Esophagus squamous epithelium (tissue), 5 donors: ENCODE measurements at regions not wholly inside any gene's neighbourhood (a gene's known extent, or its start where the extent isn't known, plus 50 kb on each side); places are given as distances from the start of the nearest gene placed in this dataset.

ENCODE experiments used
- DNase-seq: peaks from one replicate; lab custom pipeline; 2025; lab: John Stamatoyannopoulos, UW
- H3K27ac ChIP-seq, 4 donors: fragments of 200-600 bp; sonication (generic); one replicate each; pipeline ENCODE4 v1.5.1; 2016 to 2019; ENCODE audit warnings: mild to moderate bottlenecking in 1 of 4
- H3K27me3 ChIP-seq, 4 donors: fragments of 200-600 bp; sonication (generic); 1 replicate in 3 of 4; 2 replicates in 1 of 4; pipeline versions ENCODE4 v1.5.1 to v1.6.0; 2017 to 2021; ENCODE audit warnings: antibody characterized with exemption in 1 of 4
- H3K36me3 ChIP-seq, 3 donors: fragments of 200-600 bp; sonication (generic); one replicate each; pipeline ENCODE4 v1.5.1; 2016 to 2019
- H3K4me1 ChIP-seq, 3 donors: fragments of 200-600 bp; sonication (generic); one replicate each; pipeline ENCODE4 v1.5.1; 2017 to 2019
- H3K4me3 ChIP-seq, 4 donors: fragments of 200-600 bp; sonication (generic); 1 replicate in 3 of 4; 2 replicates in 1 of 4; pipeline ENCODE4 v1.5.1; 2016 to 2019; ENCODE audit warnings: mild to moderate bottlenecking in 2 of 4, moderate library complexity in 1 of 4
- H3K9me3 ChIP-seq, 3 donors: fragments of 200-600 bp; sonication (generic); one replicate each; pipeline ENCODE4 v1.5.1; 2016 to 2019
- POLR2A ChIP-seq, 4 donors: fragments of 450-650 bp; IDR thresholded peaks; one replicate each; pipeline ENCODE4 v1.6.1; 2017; ENCODE audit warnings: antibody characterized with exemption in 4 of 4, mild to moderate bottlenecking in 4 of 4, moderate library complexity in 3 of 4
- WGBS, 2 donors: methylation state at CpG; one replicate each; pipeline ENCODE4 v1.1.5; 2018; 5-methylcytosine and 5-hydroxymethylcytosine counted together
- intact Hi-C: fragments of 100-400 bp; cut with DNase I; formaldehyde crosslinking; loops from one replicate; pipeline ENCODE4 v1.15.0; 2022
- TF ChIP-seq, protein P1 (sequence below), 6 experiments: fragments of 450-650 bp in 4 of 6; fragments of 200-600 bp in 2 of 6; sonication (generic) in 2 of 6; IDR thresholded peaks; one replicate each; pipeline ENCODE4 v1.5.1; 2016 to 2019; ENCODE audit warnings: antibody characterized with exemption in 6 of 6, mild to moderate bottlenecking in 4 of 6, moderate library complexity in 4 of 6
- donor health status: DM: yes; HTN: yes; CAD: no.

DNA sequence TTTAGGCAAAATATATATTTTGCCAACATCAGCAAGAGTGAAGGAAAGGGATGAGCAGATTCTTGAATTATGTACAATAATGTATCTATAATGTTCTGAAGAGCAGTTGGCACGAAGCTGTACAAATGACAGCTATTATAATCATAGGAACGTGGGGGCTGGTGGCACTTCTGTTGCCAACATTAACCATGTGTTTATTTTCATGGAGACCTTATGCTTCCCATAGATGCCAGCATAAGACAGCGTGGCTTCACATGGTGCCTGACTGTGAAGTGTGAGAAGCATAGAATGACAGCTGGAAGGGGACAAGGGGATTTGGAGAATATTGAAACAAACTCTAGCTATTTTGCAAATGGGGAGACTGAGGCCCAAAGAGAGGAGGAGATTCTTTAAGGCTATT, 52.6 kb upstream of the ATP10B start:
- no peaks in the 10 kb centered on the region for H3K36me3 ChIP-seq
- 41 to 66% methylated on average over 3 of the region's 3 CpGs for WGBS, 2 donors
- H3K27me3 ChIP-seq: no peaks in the 10 kb centered on the region
- no peaks in the 10 kb centered on the region for H3K9me3 ChIP-seq
- TF ChIP-seq POLR2A (IDR thresholded peaks at IDR 0.05): no peak
- TF ChIP-seq, protein P1, sequence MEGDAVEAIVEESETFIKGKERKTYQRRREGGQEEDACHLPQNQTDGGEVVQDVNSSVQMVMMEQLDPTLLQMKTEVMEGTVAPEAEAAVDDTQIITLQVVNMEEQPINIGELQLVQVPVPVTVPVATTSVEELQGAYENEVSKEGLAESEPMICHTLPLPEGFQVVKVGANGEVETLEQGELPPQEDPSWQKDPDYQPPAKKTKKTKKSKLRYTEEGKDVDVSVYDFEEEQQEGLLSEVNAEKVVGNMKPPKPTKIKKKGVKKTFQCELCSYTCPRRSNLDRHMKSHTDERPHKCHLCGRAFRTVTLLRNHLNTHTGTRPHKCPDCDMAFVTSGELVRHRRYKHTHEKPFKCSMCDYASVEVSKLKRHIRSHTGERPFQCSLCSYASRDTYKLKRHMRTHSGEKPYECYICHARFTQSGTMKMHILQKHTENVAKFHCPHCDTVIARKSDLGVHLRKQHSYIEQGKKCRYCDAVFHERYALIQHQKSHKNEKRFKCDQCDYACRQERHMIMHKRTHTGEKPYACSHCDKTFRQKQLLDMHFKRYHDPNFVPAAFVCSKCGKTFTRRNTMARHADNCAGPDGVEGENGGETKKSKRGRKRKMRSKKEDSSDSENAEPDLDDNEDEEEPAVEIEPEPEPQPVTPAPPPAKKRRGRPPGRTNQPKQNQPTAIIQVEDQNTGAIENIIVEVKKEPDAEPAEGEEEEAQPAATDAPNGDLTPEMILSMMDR (IDR thresholded peaks at IDR 0.05): no peak
- intact Hi-C loops: no loop called here
- peaks cover 0 to 8% (median 0%) of the 10 kb centered on the region in 3 donors for H3K4me1 ChIP-seq
- no peak overlapping the region for H3K4me3 ChIP-seq
- no peak for DNase-seq
- no peak overlapping the region for H3K27ac ChIP-seq

DNA sequence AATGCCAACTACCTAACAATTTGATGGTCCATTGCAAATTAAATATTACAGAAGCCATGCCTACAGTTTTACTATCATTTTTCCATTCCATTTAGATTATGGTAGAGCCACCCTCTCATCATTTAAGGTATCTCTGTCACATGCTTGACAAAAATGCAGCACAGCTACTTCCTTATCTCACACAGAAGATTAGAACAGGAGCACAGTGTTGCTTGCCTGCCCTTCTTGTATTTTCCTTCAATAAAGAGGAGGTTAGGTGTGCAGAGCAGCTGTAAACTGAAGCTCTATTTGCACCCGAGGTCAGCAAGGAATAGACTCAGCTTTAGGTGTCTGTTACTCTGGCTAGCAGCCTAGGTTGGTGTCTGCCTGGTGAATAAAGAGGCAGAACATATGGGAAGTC, 51.5 kb upstream of the ATP10B start:
- DNase-seq: no peak
- H3K36me3 ChIP-seq: no peaks in the 10 kb centered on the region
- H3K27ac ChIP-seq: peak overlapping the region in 1 of 4 donors; percentile 17
- intact Hi-C loops: no loop called here
- no peaks in the 10 kb centered on the region for H3K27me3 ChIP-seq
- peaks cover 0 to 8% (median 0%) of the 10 kb centered on the region in 3 donors for H3K4me1 ChIP-seq
- H3K4me3 ChIP-seq: no peak overlapping the region
- 38% methylated on average over 1 of the region's 1 CpG; no CpG with 5 or more reads in 1 of the 2 donors for WGBS, 2 donors
- TF ChIP-seq, protein P1 (IDR thresholded peaks at IDR 0.05): no peak
- no peak for TF ChIP-seq POLR2A (IDR thresholded peaks at IDR 0.05)
- no peaks in the 10 kb centered on the region for H3K9me3 ChIP-seq

DNA sequence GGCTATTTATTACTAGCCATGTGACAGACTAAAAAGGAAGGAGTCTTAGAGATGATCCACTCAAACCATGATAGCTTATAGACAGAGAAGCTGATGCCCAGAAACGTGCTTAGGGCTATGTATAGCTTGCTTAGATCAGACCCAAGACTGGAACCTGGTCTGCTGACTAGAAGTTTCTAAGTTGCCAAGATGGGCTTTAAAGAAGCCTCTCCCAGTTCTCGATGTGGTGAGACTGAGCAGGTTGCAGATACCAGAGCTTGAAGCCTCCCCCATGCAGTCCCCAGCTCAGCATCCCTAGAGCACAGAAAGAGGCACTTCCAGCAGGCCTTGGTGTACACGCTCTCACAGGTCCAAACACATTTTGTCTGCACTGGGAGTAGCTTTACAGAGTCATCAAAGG, 51.1 kb upstream of the ATP10B start:
- DNase-seq: no peak
- Histone ChIP-seq H3K27ac (no peak overlapping the region), H3K36me3 (no peaks in the 10 kb centered on the region), H3K9me3 (no peaks in the 10 kb centered on the region), H3K27me3 (no peaks in the 10 kb centered on the region), H3K4me3 (no peak overlapping the region), H3K4me1 (peaks cover 0 to 8% (median 0%) of the 10 kb centered on the region in 3 donors)
- WGBS, 2 donors: 26 to 50% methylated on average over 3 of the region's 3 CpGs
- TF ChIP-seq POLR2A (IDR thresholded peaks at IDR 0.05): no peak
- TF ChIP-seq, protein P1 (IDR thresholded peaks at IDR 0.05): no peak
- intact Hi-C loops: no loop called here
